Endodermal cell (in vitro differentiated cells): ENCODE measurements at regions not wholly inside any gene's neighbourhood (a gene's known extent, or its start where the extent isn't known, plus 50 kb on each side); places are given as distances from the start of the nearest gene placed in this dataset.

Source experiments
- DNase-seq: peaks from one replicate; pipeline ENCODE4 v3.0.0-alpha.2; 2017
- H3K27ac ChIP-seq: 2 replicates; pipeline ENCODE4 v1.5.1; 2013; ENCODE audit warnings: mild to moderate bottlenecking, low read depth, low read length, moderate library complexity
- H3K27me3 ChIP-seq: 2 replicates; pipeline ENCODE4 v1.6.1; 2013; ENCODE audit warnings: mild to moderate bottlenecking, low read length, moderate library complexity; ENCODE audit not compliant: insufficient read depth, control insufficient read depth, poor library complexity, severe bottlenecking
- H3K36me3 ChIP-seq: 2 replicates; pipeline ENCODE4 v1.7.0; 2013; ENCODE audit warnings: mild to moderate bottlenecking, low read length, moderate library complexity; ENCODE audit not compliant: control insufficient read depth, insufficient read depth
- H3K4me1 ChIP-seq: one replicate; pipeline ENCODE4 v1.7.0; 2013; ENCODE audit warnings: low read length; ENCODE audit not compliant: control insufficient read depth, insufficient read depth
- H3K4me3 ChIP-seq: 2 replicates; pipeline ENCODE4 v1.5.1; 2013; ENCODE audit warnings: mild to moderate bottlenecking, low read length, moderate library complexity
- H3K9ac ChIP-seq: 2 replicates; pipeline ENCODE4 v1.6.1; 2013; ENCODE audit warnings: mild to moderate bottlenecking, low read length, moderate library complexity; ENCODE audit not compliant: poor library complexity, severe bottlenecking; ENCODE audit errors: extremely low read depth
- H3K9me3 ChIP-seq: 2 replicates; pipeline ENCODE4 v1.6.1; 2013; ENCODE audit warnings: mild to moderate bottlenecking, low read length, moderate library complexity; ENCODE audit not compliant: control insufficient read depth
- H3K27ac Mint-ChIP-seq: 2 replicates; pipeline ENCODE4 v1.8.0; 2020; ENCODE audit warnings: mixed read lengths
- H3K27me3 Mint-ChIP-seq: 2 replicates; pipeline ENCODE4 v1.8.0; 2021; ENCODE audit warnings: mild to moderate bottlenecking, mixed read lengths; ENCODE audit not compliant: insufficient read depth
- H3K36me3 Mint-ChIP-seq: 2 replicates; pipeline ENCODE4 v1.8.0; 2020; ENCODE audit warnings: low read depth, mixed read lengths
- H3K4me1 Mint-ChIP-seq: 2 replicates; pipeline ENCODE4 v1.8.0; 2020; ENCODE audit warnings: mixed read lengths
- H3K4me3 Mint-ChIP-seq: 2 replicates; pipeline ENCODE4 v1.8.0; 2020; ENCODE audit warnings: mild to moderate bottlenecking, moderate library complexity, mixed read lengths
- H3K9me3 Mint-ChIP-seq: 2 replicates; pipeline ENCODE4 v1.8.0; 2020; ENCODE audit warnings: mild to moderate bottlenecking, mixed read lengths
- WGBS, 2 experiments: methylation state at CpG; one replicate each; pipeline versions ENCODE4 v1.1.5 to v1.1.7; 2013; ENCODE audit warnings: missing lambda C conversion rate in 2 of 2, mixed read lengths in 1 of 2; ENCODE audit not compliant: insufficient coverage in 1 of 2, insufficient read length in 1 of 2; 5-methylcytosine and 5-hydroxymethylcytosine counted together
- TF ChIP-seq, protein P1 (sequence below): fragments of 200-600 bp; sonication (generic); conservative IDR thresholded peaks from 2 replicates; pipeline ENCODE4 v1.5.0; 2021; ENCODE audit warnings: antibody characterized with exemption, mild to moderate bottlenecking

DNA sequence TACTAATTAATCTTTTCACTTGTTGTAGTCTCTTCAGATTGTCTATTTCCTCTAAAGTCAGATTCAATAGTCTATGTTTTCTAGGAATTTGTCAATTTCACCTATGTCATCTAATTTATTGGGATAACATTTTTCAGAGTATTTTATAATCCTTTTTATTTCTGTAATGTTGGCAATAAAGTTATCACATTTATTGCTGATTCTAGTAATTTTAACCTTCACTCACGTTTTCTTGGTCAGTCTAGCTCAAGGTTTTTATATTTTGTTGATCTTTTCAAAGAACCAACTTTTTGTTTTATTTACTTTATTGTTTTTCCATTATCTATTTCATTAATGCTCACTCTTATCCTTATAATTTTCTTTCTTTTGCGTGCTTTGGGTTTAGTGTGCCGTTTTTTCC is 97.9 kb upstream of the GNG12 start:
- Mint-ChIP-seq H3K27me3 (peaks cover 14% of the 10 kb centered on the region), H3K4me1 (no peaks in the 10 kb centered on the region), H3K27ac (no peak overlapping the region), H3K4me3 (no peak overlapping the region), H3K9me3 (no peaks in the 10 kb centered on the region), H3K36me3 (no peaks in the 10 kb centered on the region)
- Histone ChIP-seq H3K9me3 (no peaks in the 10 kb centered on the region), H3K36me3 (no peaks in the 10 kb centered on the region), H3K9ac (no peak overlapping the region), H3K27ac (no peak overlapping the region), H3K4me3 (no peak overlapping the region), H3K4me1 (no peaks in the 10 kb centered on the region), H3K27me3 (peaks cover 6% of the 10 kb centered on the region)
- DNase-seq, result no peak
- 100% methylated on average over 1 of the region's 3 CpGs; no CpG with 5 or more reads in 1 of the 2 experiments for WGBS, 2 experiments
- TF ChIP-seq, protein P1, sequence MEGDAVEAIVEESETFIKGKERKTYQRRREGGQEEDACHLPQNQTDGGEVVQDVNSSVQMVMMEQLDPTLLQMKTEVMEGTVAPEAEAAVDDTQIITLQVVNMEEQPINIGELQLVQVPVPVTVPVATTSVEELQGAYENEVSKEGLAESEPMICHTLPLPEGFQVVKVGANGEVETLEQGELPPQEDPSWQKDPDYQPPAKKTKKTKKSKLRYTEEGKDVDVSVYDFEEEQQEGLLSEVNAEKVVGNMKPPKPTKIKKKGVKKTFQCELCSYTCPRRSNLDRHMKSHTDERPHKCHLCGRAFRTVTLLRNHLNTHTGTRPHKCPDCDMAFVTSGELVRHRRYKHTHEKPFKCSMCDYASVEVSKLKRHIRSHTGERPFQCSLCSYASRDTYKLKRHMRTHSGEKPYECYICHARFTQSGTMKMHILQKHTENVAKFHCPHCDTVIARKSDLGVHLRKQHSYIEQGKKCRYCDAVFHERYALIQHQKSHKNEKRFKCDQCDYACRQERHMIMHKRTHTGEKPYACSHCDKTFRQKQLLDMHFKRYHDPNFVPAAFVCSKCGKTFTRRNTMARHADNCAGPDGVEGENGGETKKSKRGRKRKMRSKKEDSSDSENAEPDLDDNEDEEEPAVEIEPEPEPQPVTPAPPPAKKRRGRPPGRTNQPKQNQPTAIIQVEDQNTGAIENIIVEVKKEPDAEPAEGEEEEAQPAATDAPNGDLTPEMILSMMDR, result no peak

DNA sequence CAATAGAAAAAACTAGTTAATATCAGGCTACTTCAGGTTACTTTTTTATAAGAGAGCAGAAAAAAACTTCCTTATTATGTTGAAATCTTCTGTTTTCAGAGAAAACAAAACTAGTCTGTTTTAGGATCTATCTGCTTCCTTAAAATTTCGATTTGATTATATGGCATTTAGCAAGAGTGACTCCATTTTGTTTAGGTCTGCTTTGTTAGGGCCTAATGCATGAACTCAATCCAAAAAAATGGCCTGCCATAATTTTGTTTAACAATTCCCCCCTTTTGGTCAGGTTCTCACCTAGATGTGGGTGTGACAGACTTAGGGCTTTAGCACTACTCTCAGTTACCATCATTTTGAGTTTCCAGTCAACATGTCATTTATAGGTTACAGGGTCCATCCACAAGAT is 89.8 kb upstream of the GNG12 start:
- H3K27ac Mint-ChIP-seq, result no peak overlapping the region

DNA sequence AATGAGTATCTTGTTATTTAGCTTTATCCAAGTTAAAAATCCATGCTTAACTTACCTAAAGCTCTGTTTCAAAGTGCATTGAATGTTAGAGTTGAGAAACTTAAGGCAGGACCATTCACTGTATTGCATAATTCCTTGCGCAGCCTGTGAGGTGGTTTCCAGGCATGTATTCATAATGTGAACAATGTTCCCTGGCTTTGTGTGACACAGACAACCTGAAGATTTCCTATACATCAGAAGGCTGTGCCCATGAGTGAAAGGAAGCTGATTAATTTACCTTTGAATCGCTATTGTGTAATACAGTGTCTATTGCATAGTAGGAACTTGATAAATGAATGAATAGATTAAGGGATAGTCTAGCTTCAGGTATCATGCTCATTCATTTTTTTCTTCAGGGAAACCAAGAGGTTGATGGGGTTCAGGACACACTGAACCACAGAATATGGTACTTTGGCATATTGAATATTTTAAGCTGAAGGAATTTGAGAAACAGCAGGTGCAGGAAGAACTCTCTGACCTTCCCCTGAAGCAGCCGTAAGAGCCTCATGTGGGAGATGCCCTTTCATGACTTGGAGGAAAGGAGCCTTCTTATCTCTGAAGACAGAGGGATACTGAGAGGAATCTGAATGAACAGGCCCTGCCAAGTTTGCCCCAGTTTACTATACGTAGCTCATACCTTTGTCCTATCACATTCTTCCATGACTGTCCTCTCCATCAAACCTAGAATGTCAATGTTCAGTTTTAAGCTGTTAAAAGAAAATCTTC is 88.6 kb upstream of the GNG12 start:
- no peaks in the 10 kb centered on the region for H3K27me3 ChIP-seq
- H3K4me1 Mint-ChIP-seq, result no peaks in the 10 kb centered on the region
- no peak overlapping the region for H3K4me3 ChIP-seq
- H3K4me1 ChIP-seq, result no peaks in the 10 kb centered on the region
- no peaks in the 10 kb centered on the region for H3K36me3 Mint-ChIP-seq
- H3K9me3 ChIP-seq, result no peaks in the 10 kb centered on the region
- no peaks in the 10 kb centered on the region for H3K27me3 Mint-ChIP-seq
- DNase-seq, result no peak
- TF ChIP-seq, protein P1, result no peak
- no peak overlapping the region for H3K9ac ChIP-seq
- no peak overlapping the region for H3K4me3 Mint-ChIP-seq
- 83 to 92% methylated on average over 3 to 4 of the region's 4 CpGs for WGBS, 2 experiments
- no peak overlapping the region for H3K27ac ChIP-seq
- no peaks in the 10 kb centered on the region for H3K9me3 Mint-ChIP-seq
- no peak overlapping the region for H3K27ac Mint-ChIP-seq
- no peaks in the 10 kb centered on the region for H3K36me3 ChIP-seq

More for the DNA sequence above, 89.8 kb upstream of the GNG12 start:
- TF ChIP-seq, protein P1, result no peak
- H3K9me3 Mint-ChIP-seq, result no peaks in the 10 kb centered on the region
- Histone ChIP-seq H3K36me3 (no peaks in the 10 kb centered on the region), H3K9me3 (no peaks in the 10 kb centered on the region), H3K27me3 (no peaks in the 10 kb centered on the region), H3K4me3 (no peak overlapping the region), H3K9ac (no peak overlapping the region), H3K27ac (no peak overlapping the region), H3K4me1 (no peaks in the 10 kb centered on the region)
- no peak overlapping the region for H3K4me3 Mint-ChIP-seq
- DNase-seq, result no peak
- H3K4me1 Mint-ChIP-seq, result no peaks in the 10 kb centered on the region
- no peaks in the 10 kb centered on the region for H3K36me3 Mint-ChIP-seq
- WGBS, 2 experiments, result 83 to 85% methylated on average over 1 of the region's 1 CpG
- H3K27me3 Mint-ChIP-seq, result peaks cover 3% of the 10 kb centered on the region
